ENCODE measurements at regions not wholly inside any gene's neighbourhood (a gene's known extent, or its start where the extent isn't known, plus 50 kb on each side); places are given as distances from the start of the nearest gene placed in this dataset.

GRCh38 chr19:13640611-13641010 is 123.7 kb upstream of the MRI1 start:
- no peaks in the 10 kb centered on the region for H3K9me2 ChIP-seq (ENCODE audit: insufficient read depth, low read length)
- H3K27ac ChIP-seq (ENCODE audit: low read depth, low read length, poor library complexity, severe bottlenecking) = no peak overlapping the region
- no peak overlapping the region for H2AFZ ChIP-seq (ENCODE audit: low read length)
- H3K4me3 ChIP-seq (ENCODE audit: low read depth, low read length, poor library complexity, severe bottlenecking) = no peak overlapping the region
- H3K4me2 ChIP-seq (ENCODE audit: low read length) = no peak overlapping the region
- ChIA-PET POLR2A (no interaction called here), CTCF (ENCODE audit: unreplicated experiment) (no interaction called here)
- TF ChIP-seq CTCF (conservative IDR thresholded peaks at IDR 0.05; ENCODE audit: low read length) (no peak), EZH2phosphoT487 (IDR thresholded peaks at IDR 0.05; ENCODE audit: borderline replicate concordance, low read depth, low read length) (no peak)
- H3K4me1 ChIP-seq (ENCODE audit: insufficient read depth, low read length, poor library complexity, severe bottlenecking) = no peaks in the 10 kb centered on the region
- no peak for DNase-seq (ENCODE audit: low spot score)
- H3K36me3 ChIP-seq (ENCODE audit: insufficient read depth, low read length) = no peaks in the 10 kb centered on the region
- intact Hi-C loops (cut with micrococcal nuclease; ENCODE audit: unreplicated experiment) = no loop called here
- H3K79me2 ChIP-seq (ENCODE audit: insufficient read depth, low read depth, low read length) = no peaks in the 10 kb centered on the region
- BruUV-seq (replicated peaks) = no TSS peak
- H4K20me1 ChIP-seq (ENCODE audit: insufficient read depth, low read length) = no peaks in the 10 kb centered on the region
- peaks cover 6% of the 10 kb centered on the region; the same call in 1 of the 2 replicates for H3K9me3 ChIP-seq (ENCODE audit: low read length)

- Histone ChIP-seq H3K9me2 (ENCODE audit: insufficient read depth, low read length) (no peaks in the 10 kb centered on the region), H3K27ac (ENCODE audit: low read depth, low read length, poor library complexity, severe bottlenecking) (no peak overlapping the region), H3K4me1 (ENCODE audit: insufficient read depth, low read length, poor library complexity, severe bottlenecking) (no peaks in the 10 kb centered on the region), H3K4me3 (ENCODE audit: low read depth, low read length, poor library complexity, severe bottlenecking) (no peak overlapping the region), H3K4me2 (ENCODE audit: low read length) (no peak overlapping the region), H3K36me3 (ENCODE audit: insufficient read depth, low read length) (no peaks in the 10 kb centered on the region), H4K20me1 (ENCODE audit: insufficient read depth, low read length) (no peaks in the 10 kb centered on the region), H3K79me2 (ENCODE audit: insufficient read depth, low read depth, low read length) (no peaks in the 10 kb centered on the region), H3K9me3 (ENCODE audit: low read length) (peaks cover 1% of the 10 kb centered on the region; the same call in 1 of the 2 replicates), H2AFZ (ENCODE audit: low read length) (no peak overlapping the region)
- intact Hi-C loops (cut with micrococcal nuclease; ENCODE audit: unreplicated experiment) = no loop called here
- TF ChIP-seq CTCF (conservative IDR thresholded peaks at IDR 0.05; ENCODE audit: low read length) = no peak
- no peak for TF ChIP-seq EZH2phosphoT487 (IDR thresholded peaks at IDR 0.05; ENCODE audit: borderline replicate concordance, low read depth, low read length)
- ChIA-PET POLR2A (interaction anchor here (0.7 kb wide), 1 partner anchor 86 kb away, joined by 3 read pairs; no protein-coding TSS in a partner anchor), CTCF (ENCODE audit: unreplicated experiment) (no interaction called here)
- DNase-seq (ENCODE audit: low spot score) = no peak
- BruUV-seq (replicated peaks) = no TSS peak
Measured at GRCh38 chr19:13639342-13639929, 124.9 kb upstream of the MRI1 start.

GRCh38 chr19:13637664-13638063 is 126.7 kb upstream of the MRI1 start:
- BruUV-seq (replicated peaks) = no TSS peak
- ChIA-PET CTCF (ENCODE audit: unreplicated experiment) (no interaction called here), POLR2A (no interaction called here)
- no peak overlapping the region for H3K4me3 ChIP-seq (ENCODE audit: low read depth, low read length, poor library complexity, severe bottlenecking)
- no peak overlapping the region for H3K27ac ChIP-seq (ENCODE audit: low read depth, low read length, poor library complexity, severe bottlenecking)
- H3K9me2 ChIP-seq (ENCODE audit: insufficient read depth, low read length) = no peaks in the 10 kb centered on the region
- no peak for DNase-seq (ENCODE audit: low spot score)
- H3K79me2 ChIP-seq (ENCODE audit: insufficient read depth, low read depth, low read length) = no peaks in the 10 kb centered on the region
- no peak overlapping the region for H2AFZ ChIP-seq (ENCODE audit: low read length)
- no peaks in the 10 kb centered on the region for H3K4me1 ChIP-seq (ENCODE audit: insufficient read depth, low read length, poor library complexity, severe bottlenecking)
- no peaks in the 10 kb centered on the region for H4K20me1 ChIP-seq (ENCODE audit: insufficient read depth, low read length)
- H3K4me2 ChIP-seq (ENCODE audit: low read length) = no peak overlapping the region
- intact Hi-C loops (cut with micrococcal nuclease; ENCODE audit: unreplicated experiment) = no loop called here
- no peak for TF ChIP-seq CTCF (conservative IDR thresholded peaks at IDR 0.05; ENCODE audit: low read length)
- TF ChIP-seq EZH2phosphoT487 (IDR thresholded peaks at IDR 0.05; ENCODE audit: borderline replicate concordance, low read depth, low read length) = no peak
- H3K36me3 ChIP-seq (ENCODE audit: insufficient read depth, low read length) = no peaks in the 10 kb centered on the region
- no peaks in the 10 kb centered on the region for H3K9me3 ChIP-seq (ENCODE audit: low read length)
